ENCODE measurements at regions not wholly inside any gene's neighbourhood (a gene's known extent, or its start where the extent isn't known, plus 50 kb on each side); places are given as distances from the start of the nearest gene placed in this dataset.

GRCh38 chr7:22676385-22676784 lies 50.6 kb upstream of the IL6 start:
- ChIA-PET POLR2A (no interaction called here), CTCF (no interaction called here)

- CTCF ChIA-PET, result interaction anchor here (0.6 kb wide), 1 partner anchor 116 kb away, joined by 3 read pairs; no protein-coding TSS in a partner anchor
- POLR2A ChIA-PET, result no interaction called here
These were observed 51.1 kb upstream of the IL6 start for GRCh38 chr7:22675917-22676343.

- POLR2A ChIA-PET, result no interaction called here
- CTCF ChIA-PET, result interaction anchor here (0.6 kb wide), 1 partner anchor 115 kb away, joined by 3 read pairs; no protein-coding TSS in a partner anchor
These were observed 51.6 kb upstream of the IL6 start for GRCh38 chr7:22675421-22675820.

GRCh38 chr7:22672846-22673680 lies 53.9 kb upstream of the IL6 start:
- ChIA-PET CTCF (no interaction called here), POLR2A (no interaction called here)

- ChIA-PET CTCF (interaction anchor here (0.6 kb wide), 1 partner anchor 26 kb away, joined by 6 read pairs; no protein-coding TSS in a partner anchor), POLR2A (no interaction called here)
These were observed 55.7 kb upstream of the IL6 start for GRCh38 chr7:22671177-22671879.

- ChIA-PET POLR2A (no interaction called here), CTCF (no interaction called here)
These were observed 56.6 kb upstream of the IL6 start for GRCh38 chr7:22670422-22670815.

GRCh38 chr7:22669692-22670421 lies 57.1 kb upstream of the IL6 start:
- ChIA-PET POLR2A (no interaction called here), CTCF (interaction anchor here (1.4 kb wide), 1 partner anchor 9 kb away, joined by 4 read pairs; no protein-coding TSS in a partner anchor)

GRCh38 chr7:22668971-22669401 lies 58.0 kb upstream of the IL6 start:
- POLR2A ChIA-PET, result no interaction called here
- CTCF ChIA-PET, result interaction anchor here (1.4 kb wide), 1 partner anchor 8 kb away, joined by 4 read pairs; no protein-coding TSS in a partner anchor

- CTCF ChIA-PET, result no interaction called here
- POLR2A ChIA-PET, result no interaction called here
These were observed 59.3 kb upstream of the IL6 start for GRCh38 chr7:22667562-22668239.

- ChIA-PET CTCF (no interaction called here), POLR2A (no interaction called here)
These were observed 59.8 kb upstream of the IL6 start for GRCh38 chr7:22667187-22667561.

GRCh38 chr7:22666732-22667131 lies 60.3 kb upstream of the IL6 start:
- ChIA-PET POLR2A (no interaction called here), CTCF (no interaction called here)

GRCh38 chr7:22665923-22666322 lies 61.1 kb upstream of the IL6 start:
- ChIA-PET POLR2A (no interaction called here), CTCF (no interaction called here)

GRCh38 chr7:22664988-22665798 lies 61.8 kb upstream of the IL6 start:
- POLR2A ChIA-PET, result no interaction called here
- CTCF ChIA-PET, result interaction anchor here (0.7 kb wide), 1 partner anchor 931 kb away, joined by 4 read pairs; no protein-coding TSS in a partner anchor

- POLR2A ChIA-PET, result no interaction called here
- CTCF ChIA-PET, result interaction anchor here (0.6 kb wide), 1 partner anchor 58 kb away, joined by 3 read pairs; no protein-coding TSS in a partner anchor
These were observed 63.3 kb upstream of the IL6 start for GRCh38 chr7:22663721-22664120.

- ChIA-PET POLR2A (interaction anchor here (0.7 kb wide), 1 partner anchor 15 kb away, joined by 3 read pairs; no protein-coding TSS in a partner anchor), CTCF (interaction anchor here (0.8 kb wide), 1 partner anchor 14 kb away, joined by 3 read pairs; no protein-coding TSS in a partner anchor)
These were observed 63.7 kb upstream of the IL6 start for GRCh38 chr7:22663357-22663718.

- ChIA-PET CTCF (interaction anchor here (0.7 to 0.8 kb wide), 2 partner anchors 15 to 17 kb away, joined by 3 read pairs; no protein-coding TSS in a partner anchor), POLR2A (interaction anchor here (0.7 kb wide), 1 partner anchor 16 kb away, joined by 3 read pairs; no protein-coding TSS in a partner anchor)
These were observed 64.2 kb upstream of the IL6 start for GRCh38 chr7:22662556-22663356.

GRCh38 chr7:22662036-22662435 lies 65.0 kb upstream of the IL6 start:
- POLR2A ChIA-PET, result no interaction called here
- CTCF ChIA-PET, result interaction anchor here (0.6 to 0.7 kb wide), 2 partner anchors 15 to 17 kb away, joined by 3 to 4 read pairs; no protein-coding TSS in a partner anchor

GRCh38 chr7:22660732-22661131 lies 66.3 kb upstream of the IL6 start:
- POLR2A ChIA-PET, result no interaction called here
- CTCF ChIA-PET, result interaction anchor here (1.2 kb wide), 1 partner anchor 9 kb away, joined by 4 read pairs; no protein-coding TSS in a partner anchor
